ENCODE measurements at regions not wholly inside any gene's neighbourhood (a gene's known extent, or its start where the extent isn't known, plus 50 kb on each side); places are given as distances from the start of the nearest gene placed in this dataset.

GRCh38 chr11:104781037-104781436 lies 117.2 kb downstream of the CASP12 start:
- Mint-ChIP-seq H3K27ac (no peak overlapping the region), H3K4me3 (no peak overlapping the region), H3K36me3 (ENCODE audit: low read depth) (no peaks in the 10 kb centered on the region), H3K4me1 (ENCODE audit: low read depth) (peaks cover 12% of the 10 kb centered on the region), H3K27me3 (no peaks in the 10 kb centered on the region), H3K9me3 (no peaks in the 10 kb centered on the region)
- intact Hi-C loops (cut with DNase I, micrococcal nuclease), result no loop called here
- no peak for ATAC-seq (ENCODE audit: poor library complexity)
- Histone ChIP-seq H3K27ac (ENCODE audit: low read depth in 1 of 2, low read length in 2 of 2) (no peak overlapping the region), H3K4me1 (ENCODE audit: insufficient read depth, low read length) (no peaks in the 10 kb centered on the region), H3K36me3 (ENCODE audit: insufficient read depth, low read length) (no peaks in the 10 kb centered on the region), H3K27me3 (ENCODE audit: control insufficient read depth in 1 of 2, insufficient read depth in 2 of 2, low read length in 2 of 2) (no peaks in the 10 kb centered on the region), H3K9me3 (ENCODE audit: control insufficient read depth in 1 of 2, insufficient read depth in 1 of 2, low read length in 2 of 2) (no peaks in the 10 kb centered on the region), H3K4me3 (ENCODE audit: low read length) (no peak overlapping the region)
- POLR2A ChIA-PET, result no interaction called here
- DNase-seq, result no peak
- no peak for TF ChIP-seq CTCF (IDR thresholded peaks at IDR 0.05)
- CTCF ChIA-PET, result no interaction called here

- Histone ChIP-seq H3K36me3 (ENCODE audit: insufficient read depth, low read length) (no peaks in the 10 kb centered on the region), H3K27ac (ENCODE audit: low read depth in 1 of 2, low read length in 2 of 2) (no peak overlapping the region), H3K9me3 (ENCODE audit: control insufficient read depth in 1 of 2, insufficient read depth in 1 of 2, low read length in 2 of 2) (no peaks in the 10 kb centered on the region), H3K4me3 (ENCODE audit: low read length) (no peak overlapping the region), H3K4me1 (ENCODE audit: insufficient read depth, low read length) (no peaks in the 10 kb centered on the region), H3K27me3 (ENCODE audit: control insufficient read depth in 1 of 2, insufficient read depth in 2 of 2, low read length in 2 of 2) (no peaks in the 10 kb centered on the region)
- intact Hi-C loops (cut with DNase I, micrococcal nuclease), result no loop called here
- peaks cover 2% of the 10 kb centered on the region for H3K9me3 Mint-ChIP-seq
- no peaks in the 10 kb centered on the region for H3K36me3 Mint-ChIP-seq (ENCODE audit: low read depth)
- DNase-seq (no peak), ATAC-seq (ENCODE audit: poor library complexity) (no peak)
- H3K27ac Mint-ChIP-seq, result no peak overlapping the region
- ChIA-PET CTCF (no interaction called here), POLR2A (no interaction called here)
- peaks cover 16% of the 10 kb centered on the region for H3K4me1 Mint-ChIP-seq (ENCODE audit: low read depth)
- TF ChIP-seq CTCF (IDR thresholded peaks at IDR 0.05), result no peak
- H3K4me3 Mint-ChIP-seq, result no peak overlapping the region
- no peaks in the 10 kb centered on the region for H3K27me3 Mint-ChIP-seq
Measured at GRCh38 chr11:104776501-104777170, 121.6 kb downstream of the CASP12 start.

- DNase-seq, result no peak
- no peaks in the 10 kb centered on the region for H3K36me3 Mint-ChIP-seq (ENCODE audit: low read depth)
- H3K4me1 ChIP-seq (ENCODE audit: insufficient read depth, low read length), result no peaks in the 10 kb centered on the region
- no peaks in the 10 kb centered on the region for H3K27me3 ChIP-seq (ENCODE audit: control insufficient read depth in 1 of 2, insufficient read depth in 2 of 2, low read length in 2 of 2)
- TF ChIP-seq CTCF (IDR thresholded peaks at IDR 0.05), result no peak
- ChIA-PET CTCF (no interaction called here), POLR2A (no interaction called here)
- H3K4me3 ChIP-seq (ENCODE audit: low read length), result no peak overlapping the region
- no peaks in the 10 kb centered on the region for H3K9me3 ChIP-seq (ENCODE audit: control insufficient read depth in 1 of 2, insufficient read depth in 1 of 2, low read length in 2 of 2)
- H3K27me3 Mint-ChIP-seq, result no peaks in the 10 kb centered on the region
- no peaks in the 10 kb centered on the region for H3K36me3 ChIP-seq (ENCODE audit: insufficient read depth, low read length)
- no peak for ATAC-seq (ENCODE audit: poor library complexity)
- H3K4me3 Mint-ChIP-seq, result no peak overlapping the region
- no peak overlapping the region for H3K27ac ChIP-seq (ENCODE audit: low read depth in 1 of 2, low read length in 2 of 2)
- intact Hi-C loops (cut with DNase I, micrococcal nuclease), result no loop called here
- H3K9me3 Mint-ChIP-seq, result peaks cover 2% of the 10 kb centered on the region
- H3K4me1 Mint-ChIP-seq (ENCODE audit: low read depth), result peaks cover 20% of the 10 kb centered on the region
- H3K27ac Mint-ChIP-seq, result no peak overlapping the region
Measured at GRCh38 chr11:104774578-104774977, 123.7 kb downstream of the CASP12 start.

Data from CD4-positive, alpha-beta T cell (primary cell).